ENCODE measurements at regions not wholly inside any gene's neighbourhood (a gene's known extent, or its start where the extent isn't known, plus 50 kb on each side); places are given as distances from the start of the nearest gene placed in this dataset.

DNA sequence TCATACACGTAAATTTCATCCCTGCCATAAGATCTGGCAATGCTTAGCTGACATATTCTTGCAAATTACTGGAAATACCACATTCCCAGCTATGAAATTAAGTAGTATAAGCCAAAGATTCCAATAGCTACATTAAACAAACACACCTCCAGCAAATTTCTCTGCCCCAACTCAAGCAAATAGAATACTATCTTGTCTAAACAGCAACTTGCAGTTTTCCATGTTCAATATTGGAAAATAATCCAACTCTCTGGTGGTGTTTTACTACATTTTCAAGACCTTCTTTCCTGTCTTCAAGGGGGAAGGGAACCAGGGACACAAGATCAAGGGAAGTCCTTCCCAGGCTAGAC lies 268.7 kb downstream of the TBL1XR1 start (continued):
- no peak for TF ChIP-seq PAWR (CRISPR knock-in tag; IDR thresholded peaks at IDR 0.05; ENCODE audit: borderline replicate concordance)
- TF ChIP-seq SIN3B (IDR thresholded peaks at IDR 0.05; ENCODE audit: low read length) = no peak

DNA sequence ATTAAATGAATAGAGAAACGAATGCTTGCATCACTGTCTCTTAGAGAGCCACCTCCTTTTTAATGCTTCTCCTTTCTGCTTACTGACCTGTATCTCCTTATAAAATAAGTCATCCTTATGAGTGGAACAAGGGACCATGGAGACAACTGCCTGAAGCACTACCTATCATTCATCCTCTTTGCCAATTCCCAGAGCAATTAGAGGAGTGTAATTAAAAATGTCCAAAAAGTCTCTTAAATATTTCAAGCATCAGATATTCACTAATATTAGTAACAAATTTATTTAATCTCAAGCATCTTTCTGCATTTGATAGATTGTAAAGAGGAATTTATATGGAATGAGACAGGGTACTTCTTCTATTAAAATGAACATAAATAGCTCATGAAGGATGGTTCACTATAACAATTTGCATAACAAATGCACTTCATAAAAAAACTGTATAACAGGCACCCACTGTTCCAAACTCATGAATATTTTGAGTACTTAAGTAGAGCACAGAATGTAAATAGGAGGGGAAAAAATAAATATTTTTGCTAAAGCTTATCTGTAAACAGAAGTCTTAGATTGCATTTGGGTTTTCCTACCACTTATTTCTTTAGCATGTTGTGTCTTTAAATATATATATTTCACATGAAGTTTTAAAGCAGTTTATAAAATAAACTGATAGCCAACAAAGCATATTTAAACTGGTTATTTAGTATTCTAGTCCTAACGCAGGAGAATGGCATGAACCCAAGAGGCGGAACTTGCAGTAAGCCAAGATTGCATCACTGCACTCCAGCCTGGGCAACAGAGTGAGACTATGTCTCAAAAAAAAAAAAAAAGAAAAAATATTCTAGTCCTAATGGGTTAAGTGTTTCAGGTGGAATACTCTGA lies 269.3 kb downstream of the TBL1XR1 start:
- H3K79me2 ChIP-seq (ENCODE audit: insufficient read depth, low read length) = no peaks in the 10 kb centered on the region
- in situ Hi-C loops (cut with HindIII; ENCODE audit: extremely low pct_ligation_motif_present, low pct_unique_long_range_greater_than_20kb) = no loop called here
- ATAC-seq (no peak), DNase-seq (ENCODE audit: low spot score) (no peak), FAIRE-seq (no peak)
- ChIA-PET CTCF (ENCODE audit: low intra/inter-chr PET ratio, low total read pairs) (no interaction called here), POLR2A (no interaction called here)
- no peak overlapping the region for H2AFZ ChIP-seq (ENCODE audit: low read length)
- H3K4me3 ChIP-seq (replicated peaks in 1 of 3; ENCODE audit: insufficient read depth in 1 of 3, low read depth in 2 of 3, low read length in 3 of 3) = no peak overlapping the region
- no peaks in the 10 kb centered on the region for H4K20me1 ChIP-seq (ENCODE audit: insufficient read depth, low read length)
- no peaks in the 10 kb centered on the region for H3K27me3 ChIP-seq (ENCODE audit: control insufficient read depth in 1 of 2, insufficient read depth in 2 of 2, low read length in 2 of 2)
- intact Hi-C loops (cut with micrococcal nuclease; ENCODE audit: unreplicated experiment) = no loop called here
- no peak overlapping the region for H3K9ac ChIP-seq (ENCODE audit: insufficient read depth, low read depth, low read length)
- no peaks in the 10 kb centered on the region for H3K4me1 ChIP-seq (ENCODE audit: insufficient read depth, low read length)
- 7% methylated on average over 3 of the region's 3 CpGs for WGBS (ENCODE audit: low lambda C conversion rate)
- no peak overlapping the region for H3K27ac ChIP-seq (ENCODE audit: extremely low read length, insufficient read depth, low read length)
- no peaks in the 10 kb centered on the region for H3K36me3 ChIP-seq (replicated peaks in 1 of 2; ENCODE audit: control insufficient read depth in 1 of 2, insufficient read depth in 2 of 2, low read length in 2 of 2)
- H3K4me2 ChIP-seq (ENCODE audit: low read depth, low read length) = no peak overlapping the region
- no peaks in the 10 kb centered on the region for H3K9me3 ChIP-seq (ENCODE audit: low read length)
- TF ChIP-seq ZNF614 (CRISPR knock-in tag; IDR thresholded peaks at IDR 0.05; ENCODE audit: borderline replicate concordance) (no peak), CC2D1A (CRISPR knock-in tag; IDR thresholded peaks at IDR 0.05) (no peak), ZNF607 (CRISPR knock-in tag; IDR thresholded peaks at IDR 0.05; ENCODE audit: borderline replicate concordance) (no peak), RARA (CRISPR knock-in tag; IDR thresholded peaks at IDR 0.05) (no peak), YEATS4 (CRISPR knock-in tag; IDR thresholded peaks at IDR 0.05; ENCODE audit: borderline replicate concordance) (no peak), SMAD3 (CRISPR knock-in tag; IDR thresholded peaks at IDR 0.05) (no peak), RXRA (CRISPR knock-in tag; IDR thresholded peaks at IDR 0.05) (no peak), NRL (CRISPR knock-in tag; IDR thresholded peaks at IDR 0.05; ENCODE audit: borderline replicate concordance) (no peak), HCFC1 (IDR thresholded peaks at IDR 0.05; ENCODE audit: low read depth, low read length) (no peak), ZNF564 (CRISPR knock-in tag; IDR thresholded peaks at IDR 0.05) (no peak), ARNT (IDR thresholded peaks at IDR 0.05) (no peak), ZFAT (CRISPR knock-in tag; conservative IDR thresholded peaks at IDR 0.05) (no peak), SALL1 (CRISPR knock-in tag; IDR thresholded peaks at IDR 0.05) (no peak), ATRX (CRISPR knock-in tag; IDR thresholded peaks at IDR 0.05; ENCODE audit: borderline replicate concordance) (no peak)
- TF ChIP-seq, protein P1, sequence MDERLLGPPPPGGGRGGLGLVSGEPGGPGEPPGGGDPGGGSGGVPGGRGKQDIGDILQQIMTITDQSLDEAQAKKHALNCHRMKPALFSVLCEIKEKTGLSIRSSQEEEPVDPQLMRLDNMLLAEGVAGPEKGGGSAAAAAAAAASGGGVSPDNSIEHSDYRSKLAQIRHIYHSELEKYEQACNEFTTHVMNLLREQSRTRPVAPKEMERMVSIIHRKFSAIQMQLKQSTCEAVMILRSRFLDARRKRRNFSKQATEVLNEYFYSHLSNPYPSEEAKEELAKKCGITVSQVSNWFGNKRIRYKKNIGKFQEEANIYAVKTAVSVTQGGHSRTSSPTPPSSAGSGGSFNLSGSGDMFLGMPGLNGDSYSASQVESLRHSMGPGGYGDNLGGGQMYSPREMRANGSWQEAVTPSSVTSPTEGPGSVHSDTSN (CRISPR knock-in tag; IDR thresholded peaks at IDR 0.05) = no peak
- TF ChIP-seq, protein P2, sequence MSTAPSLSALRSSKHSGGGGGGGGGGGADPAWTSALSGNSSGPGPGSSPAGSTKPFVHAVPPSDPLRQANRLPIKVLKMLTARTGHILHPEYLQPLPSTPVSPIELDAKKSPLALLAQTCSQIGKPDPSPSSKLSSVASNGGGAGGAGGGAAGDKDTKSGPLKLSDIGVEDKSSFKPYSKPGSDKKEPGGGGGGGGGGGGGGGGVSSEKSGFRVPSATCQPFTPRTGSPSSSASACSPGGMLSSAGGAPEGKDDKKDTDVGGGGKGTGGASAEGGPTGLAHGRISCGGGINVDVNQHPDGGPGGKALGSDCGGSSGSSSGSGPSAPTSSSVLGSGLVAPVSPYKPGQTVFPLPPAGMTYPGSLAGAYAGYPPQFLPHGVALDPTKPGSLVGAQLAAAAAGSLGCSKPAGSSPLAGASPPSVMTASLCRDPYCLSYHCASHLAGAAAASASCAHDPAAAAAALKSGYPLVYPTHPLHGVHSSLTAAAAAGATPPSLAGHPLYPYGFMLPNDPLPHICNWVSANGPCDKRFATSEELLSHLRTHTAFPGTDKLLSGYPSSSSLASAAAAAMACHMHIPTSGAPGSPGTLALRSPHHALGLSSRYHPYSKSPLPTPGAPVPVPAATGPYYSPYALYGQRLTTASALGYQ (CRISPR knock-in tag; IDR thresholded peaks at IDR 0.05) = no peak
- BruUV-seq (replicated peaks) = no TSS peak
